NCI-H1436 (cell line): ENCODE measurements at regions not wholly inside any gene's neighbourhood (a gene's known extent, or its start where the extent isn't known, plus 50 kb on each side); places are given as distances from the start of the nearest gene placed in this dataset.

ENCODE experiments used
- DNase-seq: peaks from one replicate; lab custom pipeline; 2025; lab: John Stamatoyannopoulos, UW

- DNase-seq, result no peak
Measured at GRCh38 chr10:58885146-58885545, 291.3 kb upstream of the PHYHIPL start.

GRCh38 chr10:58885686-58886345 is 290.6 kb upstream of the PHYHIPL start:
- no peak for DNase-seq

- peak; percentile 67 for DNase-seq
Measured at GRCh38 chr10:58886406-58886805, 290.0 kb upstream of the PHYHIPL start.

- DNase-seq, result no peak
Measured at GRCh38 chr10:58887474-58887873, 289.0 kb upstream of the PHYHIPL start.

- DNase-seq, result no peak
Measured at GRCh38 chr10:58888957-58889356, 287.5 kb upstream of the PHYHIPL start.

- DNase-seq, result no peak
Measured at GRCh38 chr10:58892031-58892531, 284.4 kb upstream of the PHYHIPL start.

GRCh38 chr10:58894929-58895328 is 281.5 kb upstream of the PHYHIPL start:
- DNase-seq, result no peak

GRCh38 chr10:58896229-58896628 is 280.2 kb upstream of the PHYHIPL start:
- DNase-seq, result no peak

GRCh38 chr10:58897236-58897635 is 279.2 kb upstream of the PHYHIPL start:
- DNase-seq, result no peak

- no peak for DNase-seq
Measured at GRCh38 chr10:58897708-58898107, 278.7 kb upstream of the PHYHIPL start.

GRCh38 chr10:58898854-58899573 is 277.4 kb upstream of the PHYHIPL start:
- peak; percentile 31 for DNase-seq

- DNase-seq, result no peak
Measured at GRCh38 chr10:58901092-58901646, 275.3 kb upstream of the PHYHIPL start.

- no peak for DNase-seq
Measured at GRCh38 chr10:58903071-58903470, 273.4 kb upstream of the PHYHIPL start.

GRCh38 chr10:58909881-58910280 is 266.6 kb upstream of the PHYHIPL start:
- DNase-seq, result no peak

- DNase-seq, result no peak
Measured at GRCh38 chr10:58913717-58914116, 262.7 kb upstream of the PHYHIPL start.

GRCh38 chr10:58918887-58919286 is 257.6 kb upstream of the PHYHIPL start:
- DNase-seq, result no peak

GRCh38 chr10:58919927-58920654 is 256.4 kb upstream of the PHYHIPL start:
- DNase-seq, result peak; percentile 81

GRCh38 chr10:58920655-58921003 is 255.8 kb upstream of the PHYHIPL start:
- DNase-seq, result no peak

- DNase-seq, result no peak
Measured at GRCh38 chr10:58921421-58921855, 255.0 kb upstream of the PHYHIPL start.

- DNase-seq, result no peak
Measured at GRCh38 chr10:58925381-58925780, 251.1 kb upstream of the PHYHIPL start.

GRCh38 chr10:58930500-58930899 is 245.9 kb upstream of the PHYHIPL start:
- no peak for DNase-seq

- no peak for DNase-seq
Measured at GRCh38 chr10:58932126-58932525, 244.3 kb upstream of the PHYHIPL start.
